Coronary artery (tissue), 2 donors: ENCODE measurements at regions not wholly inside any gene's neighbourhood (a gene's known extent, or its start where the extent isn't known, plus 50 kb on each side); places are given as distances from the start of the nearest gene placed in this dataset.

Experiments used
- DNase-seq: peaks from one replicate; pipeline ENCODE4 v3.0.0-alpha.2; 2017; ENCODE audit warnings: low spot score
- H3K27ac ChIP-seq, 2 donors: fragments of 200-600 bp; sonication (generic); one replicate each; pipeline ENCODE4 v1.5.1; 2016 to 2019
- H3K4me3 ChIP-seq: fragments of 200-600 bp; sonication (generic); 2 replicates; pipeline ENCODE4 v1.5.1; 2016; ENCODE audit warnings: mild to moderate bottlenecking, moderate library complexity
- CTCF ChIP-seq: fragments of 200-600 bp; sonication (generic); IDR thresholded peaks from one replicate; pipeline ENCODE4 v1.5.1; 2019; ENCODE audit warnings: antibody characterized with exemption

- no peak for TF ChIP-seq CTCF
- DNase-seq: peak; percentile 57
- no peak overlapping the region for H3K27ac ChIP-seq
- no peak overlapping the region for H3K4me3 ChIP-seq
Measured at GRCh38 chr15:66933932-66934867, 131.2 kb upstream of the SMAD3 start.

GRCh38 chr15:66934868-66935520 lies 130.4 kb upstream of the SMAD3 start:
- Histone ChIP-seq H3K27ac (no peak overlapping the region), H3K4me3 (no peak overlapping the region)
- peak; percentile 55 for DNase-seq
- TF ChIP-seq CTCF: no peak

GRCh38 chr15:66935688-66936087 lies 129.7 kb upstream of the SMAD3 start:
- Histone ChIP-seq H3K4me3 (peak overlapping the region; percentile 74), H3K27ac (peak overlapping the region in 1 of 2 donors; percentile 70)
- TF ChIP-seq CTCF: no peak
- no peak for DNase-seq

- peak overlapping the region; percentile 74 for H3K4me3 ChIP-seq
- DNase-seq: peak; percentile 72
- TF ChIP-seq CTCF: no peak
- peak overlapping the region in 1 of 2 donors; percentile 70 for H3K27ac ChIP-seq
Measured at GRCh38 chr15:66936109-66936860, 129.1 kb upstream of the SMAD3 start.

GRCh38 chr15:66936861-66937582 lies 128.4 kb upstream of the SMAD3 start:
- Histone ChIP-seq H3K4me3 (peak overlapping the region; percentile 74), H3K27ac (peak overlapping the region in 1 of 2 donors; percentile 70)
- TF ChIP-seq CTCF: no peak
- DNase-seq: peak; percentile 49

- no peak overlapping the region for H3K4me3 ChIP-seq
- no peak for TF ChIP-seq CTCF
- H3K27ac ChIP-seq: no peak overlapping the region
- DNase-seq: peak; percentile 43
Measured at GRCh38 chr15:66937588-66937987, 127.8 kb upstream of the SMAD3 start.
